GM19025 (cell line): ENCODE measurements at regions not wholly inside any gene's neighbourhood (a gene's known extent, or its start where the extent isn't known, plus 50 kb on each side); places are given as distances from the start of the nearest gene placed in this dataset.
"Not testable (repeated sequence)": the region's sequence is repeated elsewhere in the genome, so short reads cannot be mapped to it uniquely, and the experiment has no call there.

ENCODE experiments used
- ATAC-seq: cut with Tn5 transposase; IDR thresholded peaks from one replicate; pipeline ENCODE4 v1.9.1; 2021; ENCODE audit warnings: mild to moderate bottlenecking, low read depth, moderate library complexity; ENCODE audit not compliant: unreplicated experiment

GRCh38 chr1:60255565-60255964 is 182.0 kb upstream of the C1orf87 start:
- ATAC-seq: no peak

GRCh38 chr1:60251426-60251825 is 177.9 kb upstream of the C1orf87 start:
- ATAC-seq: no peak

- not testable (repeated sequence) for ATAC-seq
These were observed 173.9 kb upstream of the C1orf87 start for GRCh38 chr1:60247467-60247866.

DNA sequence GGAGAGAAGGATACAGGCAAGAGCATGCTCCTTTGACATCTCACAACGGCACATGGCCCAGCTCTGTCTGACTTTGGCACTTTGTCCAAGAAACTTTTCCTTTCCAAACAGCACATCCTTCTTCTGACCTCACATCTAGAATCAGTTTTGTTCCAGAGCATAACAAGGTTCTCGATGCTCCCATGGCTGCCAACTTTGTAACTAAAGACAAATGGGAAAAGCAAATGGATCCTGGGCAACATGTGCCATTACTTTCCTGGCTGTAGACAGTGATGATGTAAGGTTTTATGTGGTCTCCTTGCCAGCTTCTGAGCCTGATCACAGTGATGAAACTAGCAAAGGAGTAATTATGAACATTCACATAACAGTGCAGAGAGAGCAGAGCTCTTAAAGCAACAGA is 171.8 kb upstream of the C1orf87 start:
- no peak for ATAC-seq

DNA sequence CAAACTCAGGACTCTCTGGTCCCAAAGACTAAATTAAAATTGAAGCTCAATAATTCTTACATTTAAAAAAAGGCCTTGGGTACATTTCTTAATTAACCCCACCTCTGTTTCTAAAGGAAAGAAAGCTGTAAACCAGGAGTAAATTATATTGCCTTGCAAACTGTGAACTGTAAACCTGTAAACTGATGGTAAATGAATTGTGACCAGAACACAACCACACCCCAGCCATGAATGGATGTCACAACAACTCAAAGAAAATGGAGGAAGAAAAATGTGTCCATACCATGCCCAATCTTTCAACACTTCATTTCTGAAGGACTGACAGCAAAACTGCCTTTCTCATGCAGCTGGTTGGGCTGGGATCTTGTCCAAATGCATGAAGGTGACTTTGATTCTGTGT is 171.3 kb upstream of the C1orf87 start:
- no peak for ATAC-seq

DNA sequence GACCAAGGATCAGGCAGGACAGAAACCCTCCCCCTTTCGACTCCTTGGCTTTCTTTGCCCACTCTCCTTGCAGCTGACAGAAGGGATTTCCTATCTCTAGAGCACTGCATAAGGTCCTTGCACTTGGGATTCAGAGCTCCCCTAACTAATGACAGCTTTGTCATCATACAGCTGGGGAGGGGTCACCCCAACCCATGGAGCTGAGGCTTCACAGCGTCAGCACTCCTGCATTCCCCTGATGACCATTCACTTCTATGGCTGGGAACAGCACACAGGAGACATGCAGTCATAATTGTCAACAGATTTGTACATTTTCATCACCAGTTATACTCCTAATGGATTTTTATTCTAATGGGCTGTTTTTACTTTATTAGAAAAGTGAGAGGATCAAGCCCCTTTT is 161.7 kb upstream of the C1orf87 start:
- ATAC-seq: no peak

DNA sequence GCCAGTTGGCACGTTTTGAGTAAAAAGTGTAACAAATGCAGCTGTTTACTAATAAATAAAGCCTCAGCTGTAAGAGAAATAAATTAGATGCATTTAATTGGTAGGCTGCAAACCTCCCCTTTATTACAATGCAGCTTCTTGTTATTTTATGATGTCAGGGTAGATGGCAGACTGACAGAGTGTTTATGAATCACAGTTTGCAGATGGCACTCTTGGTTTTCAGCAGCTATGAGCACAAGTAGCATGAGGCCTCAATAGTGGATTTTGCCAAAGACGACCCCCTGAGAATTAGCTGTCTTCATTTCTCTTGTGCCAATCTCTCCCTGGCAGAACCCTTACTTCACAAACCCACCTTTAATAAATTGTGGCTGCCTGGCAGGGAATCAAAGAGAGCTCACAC is 161.2 kb upstream of the C1orf87 start:
- no peak for ATAC-seq

DNA sequence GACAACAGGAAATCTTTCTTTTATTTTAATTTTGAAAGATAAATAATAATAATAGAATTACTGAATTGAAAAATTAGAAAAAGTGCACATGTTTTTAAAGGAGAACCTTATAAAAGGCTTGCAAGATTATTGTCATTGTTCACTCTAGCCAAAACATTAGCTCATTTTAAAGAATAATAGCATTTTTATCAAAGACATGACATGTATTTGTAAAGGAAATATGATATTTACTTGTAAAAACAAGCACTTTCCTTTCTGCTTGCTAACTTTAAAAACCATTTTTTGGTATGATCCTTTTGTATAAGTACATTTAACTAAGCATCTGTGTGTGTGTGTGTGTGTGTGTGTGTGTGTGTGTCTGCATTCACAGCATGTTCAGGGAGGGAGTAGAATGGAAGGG is 156.3 kb upstream of the C1orf87 start:
- ATAC-seq: no peak

GRCh38 chr1:60228041-60228491 is 154.5 kb upstream of the C1orf87 start:
- no peak for ATAC-seq

DNA sequence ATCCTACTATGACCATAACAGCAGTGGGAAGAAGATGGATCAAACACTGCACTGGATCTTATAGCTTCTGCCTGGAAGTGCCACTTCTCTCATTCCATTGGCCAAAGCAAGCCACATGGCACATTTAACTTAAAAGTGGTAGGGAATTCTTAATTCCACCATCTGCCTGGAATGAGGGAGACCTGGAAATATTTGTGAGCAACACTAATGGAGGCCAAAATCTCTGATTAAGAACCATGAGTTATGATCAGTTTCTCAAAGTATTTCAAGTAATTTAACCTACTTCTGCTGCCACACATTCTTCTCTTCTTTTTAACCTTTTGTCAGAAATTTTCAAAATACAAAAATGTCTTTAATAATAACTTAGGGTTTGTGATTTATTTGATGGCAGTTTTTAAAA is 154.0 kb upstream of the C1orf87 start:
- no peak for ATAC-seq

DNA sequence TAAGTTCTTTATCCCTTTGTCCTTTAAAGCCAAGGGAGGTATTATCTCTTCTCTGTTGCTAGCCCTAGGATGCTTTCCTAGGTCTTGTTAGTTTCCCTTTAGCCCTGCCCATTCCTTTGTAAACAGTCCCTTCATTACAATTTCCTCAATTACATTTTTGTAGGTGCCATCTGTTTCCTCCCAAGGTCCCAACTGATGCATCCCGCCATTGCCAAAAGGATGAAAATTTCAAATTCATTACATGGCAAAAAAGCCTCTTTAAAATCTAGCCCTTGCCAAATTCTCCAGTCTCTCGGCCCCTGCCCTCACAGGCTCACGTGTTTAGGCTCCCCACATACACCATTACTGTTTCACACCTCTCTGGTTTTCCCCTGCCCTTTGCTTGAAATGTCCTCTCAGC is 151.9 kb upstream of the C1orf87 start:
- no peak for ATAC-seq

DNA sequence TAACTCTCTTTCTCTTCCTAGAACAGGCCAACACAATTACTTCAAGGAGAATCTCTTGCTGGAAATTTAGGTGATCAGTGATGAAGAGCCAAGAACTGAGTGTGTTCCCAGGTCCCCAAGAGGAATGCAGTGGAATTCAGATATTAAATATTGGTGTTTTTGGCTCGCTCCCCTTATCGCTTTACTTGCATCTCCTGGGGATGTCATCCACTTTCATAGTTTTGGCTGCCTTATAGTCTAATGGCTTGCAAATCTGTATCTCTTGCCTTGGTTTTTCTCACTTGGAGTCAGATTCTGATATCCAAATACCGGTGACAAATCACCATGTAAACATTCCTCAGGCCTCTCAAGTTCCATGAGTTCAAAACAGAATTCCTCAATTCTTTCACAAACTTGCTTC is 151.0 kb upstream of the C1orf87 start:
- ATAC-seq: no peak

DNA sequence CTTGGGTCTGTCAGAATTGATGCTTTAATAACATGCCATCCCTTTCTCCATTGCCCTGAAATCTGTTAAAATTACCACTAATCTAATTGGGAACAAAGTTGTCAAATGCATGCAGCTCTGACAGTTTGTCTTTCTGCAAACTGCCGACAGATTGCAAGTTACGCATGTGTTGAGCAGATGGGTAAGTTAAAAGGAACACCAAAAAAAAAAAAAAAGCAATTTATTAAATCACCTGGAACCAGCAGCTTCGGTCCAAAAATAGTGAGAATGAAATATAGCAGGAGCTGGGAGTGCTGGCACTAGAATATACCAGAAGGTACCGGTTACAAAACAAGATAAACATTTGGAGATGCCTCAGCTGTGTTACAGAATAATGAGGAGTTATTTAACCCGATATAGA is 149.6 kb upstream of the C1orf87 start:
- ATAC-seq: no peak

DNA sequence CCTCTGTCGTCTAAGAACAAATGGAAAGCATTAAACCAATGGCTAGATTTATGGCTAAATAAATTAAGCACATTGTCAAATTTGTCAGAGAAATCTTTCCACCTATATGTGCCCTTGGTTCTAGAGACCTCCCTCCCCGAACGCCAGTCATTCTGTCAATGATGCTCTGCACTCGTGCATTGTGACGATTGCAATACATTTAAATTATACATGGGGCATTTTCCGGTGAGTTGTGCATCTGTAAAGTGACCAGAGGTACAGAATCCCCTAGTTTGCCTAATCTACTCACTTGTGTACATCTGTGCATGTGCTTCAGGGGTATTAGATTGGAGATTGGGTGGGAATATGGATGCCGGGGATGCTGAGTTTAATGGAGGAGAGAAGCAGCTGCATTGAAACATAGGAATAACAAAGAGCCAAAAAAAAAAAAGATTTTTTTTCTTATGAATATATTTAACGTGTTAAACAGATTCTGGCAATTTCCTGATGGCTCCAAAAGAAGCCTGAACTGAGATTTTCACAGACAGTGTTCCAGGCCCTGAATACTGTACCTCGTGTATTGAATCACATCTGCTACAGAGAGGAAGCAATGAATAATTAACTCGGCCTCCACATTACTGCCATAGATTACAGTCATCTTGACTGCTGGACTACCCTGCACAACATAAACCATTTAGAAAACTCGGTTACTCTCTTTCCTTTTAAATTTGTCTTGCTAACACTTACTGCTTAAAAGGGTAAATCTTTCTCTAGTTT is 149.0 kb upstream of the C1orf87 start:
- ATAC-seq: no peak

DNA sequence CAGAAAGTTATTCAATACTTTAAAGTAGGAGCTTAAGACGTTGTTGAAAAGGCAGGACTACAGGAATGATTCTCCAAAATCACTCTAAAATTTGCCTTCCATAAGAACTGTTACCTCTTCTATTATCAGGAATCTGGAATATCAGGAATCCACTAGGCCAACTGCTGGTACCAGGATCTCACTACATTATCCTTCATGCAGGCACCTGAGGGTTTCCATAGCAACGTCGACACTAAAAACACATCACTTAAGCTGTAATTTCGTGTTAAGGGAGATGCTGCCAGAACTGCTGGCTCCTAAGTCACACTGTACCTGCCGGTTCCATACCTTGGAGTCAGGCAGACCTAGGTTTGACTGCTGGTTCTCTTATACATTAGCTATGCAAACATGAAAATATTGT is 139.7 kb upstream of the C1orf87 start:
- ATAC-seq: no peak

DNA sequence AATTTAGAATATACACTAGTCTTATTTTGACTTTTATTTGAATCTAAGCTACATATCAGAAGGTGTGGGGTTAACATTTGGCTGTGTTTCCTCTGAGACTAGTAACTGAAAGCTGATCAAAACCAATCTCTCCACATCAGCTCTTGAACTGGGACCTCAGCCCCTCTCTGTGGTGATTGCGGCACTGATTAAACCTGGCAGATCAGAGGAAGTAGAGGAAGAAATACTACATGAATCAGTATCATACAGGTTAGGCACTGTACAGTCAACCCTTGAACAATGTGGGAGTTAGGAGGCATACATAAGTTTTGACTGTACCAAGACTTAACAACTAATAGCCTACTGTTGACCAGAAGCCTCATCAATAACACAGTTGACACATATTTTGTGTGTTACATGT is 122.5 kb upstream of the C1orf87 start:
- ATAC-seq: no peak

DNA sequence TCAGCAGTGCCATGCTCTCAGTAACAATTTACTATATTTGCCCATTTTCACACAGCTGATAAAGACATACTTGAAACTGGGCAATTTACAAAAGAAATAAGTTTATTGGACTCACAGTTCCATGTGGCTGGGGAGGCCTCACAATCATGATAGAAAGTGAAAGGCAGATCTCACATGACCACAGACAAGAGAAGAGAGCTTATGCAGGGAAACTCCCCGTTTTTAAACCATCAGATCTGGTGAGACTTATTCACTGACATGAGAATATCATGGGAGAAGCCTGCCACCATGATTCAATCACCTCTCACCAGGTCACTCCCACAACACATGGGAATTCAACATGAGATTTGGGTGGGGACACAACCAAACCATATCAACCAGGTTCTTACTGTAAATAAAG is 112.1 kb upstream of the C1orf87 start:
- no peak for ATAC-seq

DNA sequence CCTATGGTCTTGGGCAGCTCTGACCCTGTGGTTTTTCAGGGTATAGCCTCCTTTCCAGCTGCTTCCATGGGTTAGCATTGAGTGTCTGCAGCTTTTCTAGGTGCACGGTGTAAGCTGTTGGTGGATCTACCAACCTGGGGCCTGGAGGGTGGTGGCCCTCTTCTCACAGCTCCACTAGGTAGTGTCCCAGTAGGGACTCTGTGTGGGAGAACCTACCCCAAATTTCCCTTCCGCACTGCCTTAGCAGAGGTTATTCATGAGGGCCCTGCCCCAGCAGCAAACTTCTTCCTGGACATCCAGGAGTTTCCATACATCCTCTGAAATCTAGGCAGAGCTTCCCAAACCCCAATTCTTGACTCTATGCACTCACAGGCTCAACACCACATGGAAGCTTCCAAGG is 111.0 kb upstream of the C1orf87 start:
- no peak for ATAC-seq

GRCh38 chr1:60173729-60174505 is 100.3 kb upstream of the C1orf87 start:
- ATAC-seq: no peak

DNA sequence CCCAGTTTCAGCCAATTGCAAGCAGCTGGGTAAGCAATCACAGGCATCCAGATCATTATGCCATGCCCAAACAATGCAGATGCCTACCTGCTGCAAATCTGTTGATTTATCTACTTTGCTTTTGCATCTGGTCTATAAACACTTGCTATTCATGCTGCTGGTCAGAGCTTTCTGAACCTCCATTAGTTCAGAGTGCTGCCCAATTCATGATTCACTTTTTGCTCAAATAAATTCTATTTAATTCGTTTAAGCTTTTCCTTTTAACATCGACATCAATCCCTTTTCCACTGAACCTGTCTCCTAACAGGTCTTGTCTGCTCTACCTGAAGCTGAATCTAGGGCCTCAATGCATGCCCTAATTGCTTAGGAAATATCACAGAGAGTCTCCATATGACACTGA is 99.4 kb upstream of the C1orf87 start:
- no peak for ATAC-seq

- no peak for ATAC-seq
These were observed 98.2 kb upstream of the C1orf87 start for GRCh38 chr1:60171801-60172200.

DNA sequence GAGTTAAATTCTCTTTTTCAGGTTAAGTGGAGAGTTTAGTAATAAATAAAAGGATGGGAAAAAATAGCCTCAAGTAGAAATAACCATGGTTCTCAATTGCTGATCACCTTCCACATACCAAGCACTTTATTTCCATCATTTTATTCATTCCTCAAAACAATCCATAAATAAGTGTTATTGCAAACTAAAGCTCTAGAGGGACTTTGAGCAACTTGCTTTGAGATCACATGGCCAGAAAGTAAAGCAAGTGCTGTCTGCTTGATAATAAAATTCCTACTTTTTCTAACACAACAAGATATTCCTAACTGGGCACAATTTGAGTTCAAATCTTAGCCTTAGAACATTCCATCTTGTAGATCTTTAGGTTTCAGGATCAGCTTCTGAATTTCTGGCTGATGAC is 97.1 kb upstream of the C1orf87 start:
- no peak for ATAC-seq
